Pulmonary artery endothelial cell (primary cell): ENCODE measurements at regions not wholly inside any gene's neighbourhood (a gene's known extent, or its start where the extent isn't known, plus 50 kb on each side); places are given as distances from the start of the nearest gene placed in this dataset.
"Not testable (repeated sequence)": the region's sequence is repeated elsewhere in the genome, so short reads cannot be mapped to it uniquely, and the experiment has no call there.

Experiments
- DNase-seq: peaks from one replicate; pipeline ENCODE4 v3.0.0-alpha.2; 2011; ENCODE audit warnings: low read depth, low spot score

DNA sequence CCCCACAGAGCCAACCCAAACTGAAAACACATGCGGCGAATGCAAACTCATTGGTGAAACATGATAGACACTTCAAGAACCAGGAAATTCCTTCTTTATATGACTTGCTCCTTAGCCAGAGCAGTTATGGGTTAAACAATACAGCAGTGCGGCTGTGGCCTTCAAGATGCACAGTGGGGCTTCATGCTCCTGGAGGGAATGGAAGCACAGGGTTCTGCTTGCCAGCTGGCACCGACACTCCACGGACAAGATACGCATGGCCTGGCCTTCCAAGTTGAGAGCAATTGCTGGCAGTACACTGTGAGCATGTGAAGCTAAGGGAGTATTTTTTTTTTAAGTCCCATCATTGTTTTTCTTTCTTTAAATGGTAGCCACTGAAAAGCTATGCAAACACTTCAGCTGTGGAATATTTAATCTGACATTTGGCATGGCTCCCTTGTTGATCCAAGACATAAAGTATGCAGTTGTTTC, 451.6 kb upstream of the CD180 start:
- no peak for DNase-seq

- DNase-seq: no peak
These were observed 451.2 kb upstream of the CD180 start for GRCh38 chr5:67647772-67648171.

DNA sequence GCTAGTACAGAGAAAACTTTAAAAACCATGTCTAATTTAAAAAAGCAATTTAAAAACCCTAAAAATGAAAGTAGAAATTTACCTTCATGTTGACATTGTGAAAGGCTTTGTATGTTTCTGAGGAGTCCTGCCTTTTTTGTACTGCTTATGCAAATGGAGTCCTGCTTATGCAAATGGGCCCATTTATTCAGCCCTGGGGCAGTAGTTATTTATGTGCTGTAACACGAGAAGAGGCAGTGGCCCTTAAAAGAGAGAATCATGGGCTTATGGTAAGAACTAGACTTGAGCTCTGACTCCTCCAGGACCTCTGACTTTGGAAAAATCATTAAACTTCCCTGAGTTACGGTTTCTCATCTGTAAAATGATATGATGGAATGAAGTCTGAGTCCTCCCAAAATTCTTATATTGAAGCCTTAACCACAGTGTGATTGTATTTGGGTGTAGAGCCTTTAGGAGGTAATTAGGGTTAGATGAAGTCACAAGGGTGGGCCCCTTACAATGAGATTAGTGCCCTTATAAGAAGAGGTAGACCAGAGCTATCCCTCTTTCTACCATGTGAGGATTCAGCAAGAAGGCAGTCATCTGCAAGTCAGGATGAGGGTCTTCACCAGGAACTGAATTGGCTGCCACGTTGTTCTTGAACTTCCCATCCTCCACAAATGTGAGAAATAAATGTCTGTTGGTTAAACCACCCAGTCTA, 447.8 kb upstream of the CD180 start:
- DNase-seq: no peak

GRCh38 chr5:67643536-67643935, 446.9 kb upstream of the CD180 start:
- no peak for DNase-seq

- no peak for DNase-seq
These were observed 443.4 kb upstream of the CD180 start for GRCh38 chr5:67639976-67640375.

GRCh38 chr5:67639313-67639712, 442.7 kb upstream of the CD180 start:
- DNase-seq: no peak

- no peak for DNase-seq
These were observed 440.4 kb upstream of the CD180 start for GRCh38 chr5:67636850-67637524.

DNA sequence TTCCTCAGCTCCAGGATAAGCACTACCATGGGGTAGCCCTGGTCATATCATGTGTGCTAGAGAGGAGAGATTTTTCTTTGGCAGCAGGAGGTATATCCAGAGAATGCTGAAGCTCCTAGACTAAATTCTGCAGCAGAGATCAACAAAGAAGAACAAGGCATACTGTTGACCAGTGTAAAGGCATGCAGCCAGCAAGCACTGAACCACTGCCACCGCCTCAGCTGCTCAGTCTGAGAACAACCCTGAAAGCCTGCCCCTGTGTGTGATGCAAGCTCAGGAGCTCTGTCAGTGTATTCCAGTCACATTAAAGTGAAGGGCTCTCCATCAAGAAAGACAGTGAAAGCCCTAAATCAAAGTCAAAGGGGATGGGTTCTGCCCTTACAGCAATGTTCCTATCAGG, 439.5 kb upstream of the CD180 start:
- no peak for DNase-seq

DNA sequence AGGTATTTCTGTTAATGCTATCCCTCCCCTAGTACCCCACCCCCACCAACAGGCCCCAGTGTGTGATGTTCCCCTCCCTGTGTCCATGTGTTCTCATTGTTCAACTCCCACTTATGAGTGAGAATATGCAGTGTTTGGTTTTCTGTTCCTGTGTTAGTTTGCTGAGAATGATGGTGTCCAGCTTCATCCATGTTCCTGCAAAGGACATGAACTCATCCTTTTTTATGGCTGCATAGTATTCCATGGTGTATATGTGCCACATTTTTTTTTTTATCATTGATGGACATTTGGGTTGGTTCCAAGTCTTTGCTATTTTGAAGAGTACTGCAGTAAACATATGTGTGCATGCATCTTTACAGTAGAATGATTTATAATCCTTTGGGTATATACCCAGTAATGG, 430.5 kb upstream of the CD180 start:
- DNase-seq: not testable (repeated sequence)

- no peak for DNase-seq
These were observed 426.5 kb upstream of the CD180 start for GRCh38 chr5:67623078-67623477.

DNA sequence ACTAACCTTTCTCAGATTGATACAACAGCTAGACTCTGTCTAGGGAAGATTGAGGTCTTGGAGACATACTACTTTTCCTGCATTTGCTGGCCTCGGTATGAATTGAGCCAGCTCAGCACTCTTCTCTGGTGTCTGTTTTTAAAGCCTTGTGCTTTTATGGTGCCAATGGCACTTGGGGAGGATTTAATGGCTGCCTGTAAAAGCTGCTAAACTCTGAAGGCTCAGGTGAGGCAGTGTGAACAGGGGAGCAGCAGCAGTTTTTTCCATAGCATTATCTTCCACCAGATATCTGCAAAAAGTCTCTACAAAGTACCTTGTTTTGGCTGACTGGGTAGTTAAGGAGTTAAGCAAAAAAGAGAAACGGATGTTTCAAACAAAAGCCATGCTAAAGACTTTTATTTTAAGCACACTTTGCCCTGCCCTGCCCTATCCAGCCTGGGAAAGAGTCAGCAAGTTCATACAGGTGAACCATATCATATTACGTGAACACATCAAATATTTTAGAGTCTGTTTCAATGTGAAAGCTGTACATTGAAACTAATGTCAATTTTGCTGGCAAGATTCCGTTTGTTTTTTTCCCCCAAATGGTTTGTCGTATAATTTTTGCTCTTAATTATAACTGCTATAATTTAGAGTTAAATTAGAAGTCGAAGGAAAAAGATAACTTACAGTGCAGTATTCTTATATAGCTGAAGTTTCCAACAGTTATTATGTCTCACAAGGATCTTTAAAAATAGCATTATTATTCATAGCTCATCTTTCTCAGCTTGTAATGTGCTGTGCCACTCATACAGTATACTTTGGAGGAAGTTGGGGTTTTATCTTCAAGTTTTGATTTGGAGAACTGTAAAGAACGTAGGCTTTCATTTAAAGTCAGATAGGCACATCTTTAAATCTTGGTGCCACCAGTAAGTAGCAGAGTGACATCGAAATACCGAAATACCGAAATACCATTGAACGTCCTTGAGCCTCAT, 424.1 kb upstream of the CD180 start:
- DNase-seq: no peak

DNA sequence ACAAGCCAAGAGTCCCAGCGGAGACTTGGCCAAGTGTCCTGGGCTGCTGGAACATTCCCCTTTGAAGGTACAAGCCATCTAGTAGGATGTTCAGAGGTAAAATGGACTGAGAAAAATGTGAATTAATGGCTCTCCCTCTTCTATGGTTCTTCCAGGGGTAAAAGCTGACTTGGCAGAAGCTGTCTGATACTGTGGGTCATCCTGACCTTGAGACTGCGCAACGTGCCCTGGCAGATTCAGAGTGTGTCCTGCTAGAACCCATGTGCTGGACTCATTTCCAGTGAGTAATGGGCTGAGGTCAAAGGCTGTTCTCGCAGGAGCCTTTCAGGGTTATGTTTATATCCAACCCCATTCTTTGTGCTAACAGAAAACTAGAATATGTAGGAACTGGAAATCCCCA, 423.0 kb upstream of the CD180 start:
- no peak for DNase-seq

DNA sequence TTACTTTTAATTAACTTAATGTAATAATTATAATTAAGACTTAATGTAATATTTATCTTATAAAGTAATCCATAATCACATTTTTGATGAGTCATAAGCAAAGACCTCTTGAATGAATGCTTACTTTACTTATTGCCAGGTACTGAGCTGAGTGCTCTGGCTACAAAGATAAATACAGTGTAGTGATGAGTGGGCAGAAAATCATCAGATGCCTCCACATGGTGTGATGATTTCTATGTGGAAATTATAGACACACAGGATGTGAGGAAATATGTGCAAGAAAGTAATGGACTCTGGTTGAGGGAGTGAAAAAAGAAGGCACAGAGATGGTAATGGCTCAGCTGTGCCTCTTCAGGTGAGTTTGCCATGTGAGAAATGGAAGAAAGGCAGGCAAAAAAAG, 422.6 kb upstream of the CD180 start:
- no peak for DNase-seq

- DNase-seq: no peak
These were observed 420.5 kb upstream of the CD180 start for GRCh38 chr5:67617051-67617450.

DNA sequence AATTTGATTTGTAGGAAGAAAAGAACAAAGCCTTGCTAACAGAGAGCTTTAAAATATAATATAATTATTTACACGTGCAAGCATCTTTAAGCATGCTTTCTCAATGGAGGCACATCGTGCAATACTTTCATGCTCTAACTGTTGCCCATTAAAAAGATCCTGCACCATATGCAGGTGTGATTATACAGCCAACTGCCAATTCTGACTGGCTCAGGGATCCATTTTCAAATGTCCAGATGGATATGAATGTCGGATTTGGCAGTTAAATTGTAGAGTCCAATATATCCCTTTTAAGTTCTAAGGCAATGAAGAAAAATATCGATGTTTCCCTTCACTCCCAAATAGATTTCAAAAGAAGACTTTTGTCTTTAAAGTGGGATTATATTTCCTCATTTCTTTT, 416.4 kb upstream of the CD180 start:
- no peak for DNase-seq

GRCh38 chr5:67610186-67610912, 413.8 kb upstream of the CD180 start:
- DNase-seq: no peak

DNA sequence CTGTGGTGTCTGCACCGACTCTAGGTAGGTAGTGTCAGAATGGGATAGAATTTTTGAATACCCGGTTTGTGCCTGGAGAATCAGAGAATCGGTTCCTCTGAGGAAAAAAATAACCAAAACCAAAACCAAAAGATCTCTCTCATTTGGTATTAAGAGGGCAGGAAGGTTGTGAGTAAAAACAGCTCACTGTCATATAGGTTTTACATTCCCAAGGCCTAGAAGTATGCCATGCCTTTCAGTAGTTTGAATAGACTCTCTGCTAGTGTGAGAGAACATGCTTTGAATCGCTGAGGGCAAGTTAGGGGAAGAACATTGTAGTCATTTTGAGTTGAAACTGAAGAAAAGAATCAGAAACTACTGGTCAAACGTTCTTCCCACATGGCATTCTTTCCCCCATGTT, 411.4 kb upstream of the CD180 start:
- no peak for DNase-seq

GRCh38 chr5:67606586-67606947, 410.0 kb upstream of the CD180 start:
- DNase-seq: no peak

DNA sequence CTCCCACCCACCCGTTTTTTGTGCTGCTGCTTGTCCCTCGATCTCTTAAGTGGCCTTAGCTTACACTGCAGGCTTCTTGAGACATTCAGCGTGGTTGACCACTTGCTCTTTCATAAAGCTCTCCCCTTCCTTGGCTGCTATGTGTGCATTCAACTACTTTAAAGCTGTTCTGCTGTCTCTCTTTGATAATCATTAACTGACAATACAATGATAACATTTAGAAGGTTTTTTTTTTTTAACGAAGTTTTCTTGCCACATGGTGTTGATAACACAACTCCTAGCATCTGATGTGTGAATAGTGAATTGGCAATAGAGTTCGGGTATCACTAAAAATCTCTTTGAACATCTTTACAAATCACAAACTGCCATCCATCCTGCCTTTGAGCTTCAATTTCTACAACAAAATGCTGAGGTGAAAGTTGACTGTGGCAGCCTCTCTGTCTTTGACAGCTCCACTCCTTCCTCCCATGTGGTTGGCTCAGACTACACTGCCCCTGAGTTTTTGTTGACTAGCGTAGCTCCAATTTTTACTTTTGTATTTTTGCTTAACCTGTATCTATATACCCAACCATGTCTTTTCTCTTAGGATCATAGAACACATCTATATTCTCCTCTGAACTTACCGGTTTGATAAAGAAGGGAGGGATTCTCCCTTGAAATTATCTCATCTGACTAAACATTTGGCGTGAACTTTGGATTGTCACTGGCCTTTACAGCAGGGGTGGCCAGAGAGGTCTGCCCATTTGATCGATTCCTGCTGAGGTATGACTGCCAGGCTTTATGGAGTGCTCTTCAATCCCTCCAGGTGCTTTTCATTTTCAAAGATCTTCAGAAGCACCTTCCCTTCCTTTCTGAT, 409.4 kb upstream of the CD180 start:
- no peak for DNase-seq

DNA sequence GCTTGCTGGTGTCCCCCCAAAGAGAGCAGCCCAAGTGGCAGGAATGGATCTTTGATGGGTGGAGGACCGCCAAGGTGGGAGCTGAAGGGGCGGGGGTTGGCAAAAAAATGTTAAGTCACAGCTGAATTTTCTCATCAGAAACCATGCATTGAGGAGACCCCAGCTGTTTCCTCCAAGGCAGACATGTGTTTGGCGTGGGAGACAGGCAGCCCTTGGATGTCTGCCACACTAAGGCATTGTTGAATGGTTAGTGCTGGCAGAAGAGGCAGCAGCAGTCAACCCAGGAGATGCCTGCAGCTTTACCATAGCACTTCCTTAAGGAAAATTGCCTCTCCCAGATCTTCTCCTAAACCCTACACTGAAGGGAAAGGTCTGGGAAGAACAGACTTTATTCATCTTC, 394.9 kb upstream of the CD180 start:
- DNase-seq: peak; percentile 10

GRCh38 chr5:67588389-67588788, 391.8 kb upstream of the CD180 start:
- no peak for DNase-seq
